Stimulated activated CD4-positive, alpha-beta T cell treated with anti-CD3 and anti-CD28 coated beads, Interleukin-1b, Interleukin-23, amount 100 ng/mL, for 48 hours (primary cell): ENCODE measurements at regions not wholly inside any gene's neighbourhood (a gene's known extent, or its start where the extent isn't known, plus 50 kb on each side); places are given as distances from the start of the nearest gene placed in this dataset.
"Not testable (repeated sequence)": the region's sequence is repeated elsewhere in the genome, so short reads cannot be mapped to it uniquely, and the experiment has no call there.

Experiments
- DNase-seq: peaks from one replicate; pipeline ENCODE4 v3.0.0-alpha.2; 2020

DNA sequence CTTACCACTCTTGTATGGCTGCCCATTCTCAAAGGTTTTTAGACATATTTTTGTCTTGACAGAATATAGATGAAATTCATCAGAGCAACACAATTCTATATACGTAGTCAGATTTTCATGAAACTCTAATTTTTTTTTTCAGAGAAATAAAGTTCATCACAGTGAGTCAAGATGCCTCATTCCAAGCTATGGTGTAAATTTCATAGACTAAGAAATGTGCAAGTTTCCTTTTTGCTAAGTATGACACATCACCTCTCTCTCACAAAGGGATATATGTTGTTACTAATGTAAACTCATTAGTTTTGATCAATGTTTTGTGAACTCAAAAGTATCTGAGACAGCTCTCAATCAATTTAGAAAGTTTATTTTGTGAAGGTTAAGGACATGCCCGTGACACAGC, 60.4 kb upstream of the ATXN3L start:
- DNase-seq: no peak

- not testable (repeated sequence) for DNase-seq
Observed at GRCh38 chrX:13378562-13379518, 59.0 kb upstream of the ATXN3L start.

GRCh38 chrX:13377550-13377934, 57.7 kb upstream of the ATXN3L start:
- DNase-seq: no peak

DNA sequence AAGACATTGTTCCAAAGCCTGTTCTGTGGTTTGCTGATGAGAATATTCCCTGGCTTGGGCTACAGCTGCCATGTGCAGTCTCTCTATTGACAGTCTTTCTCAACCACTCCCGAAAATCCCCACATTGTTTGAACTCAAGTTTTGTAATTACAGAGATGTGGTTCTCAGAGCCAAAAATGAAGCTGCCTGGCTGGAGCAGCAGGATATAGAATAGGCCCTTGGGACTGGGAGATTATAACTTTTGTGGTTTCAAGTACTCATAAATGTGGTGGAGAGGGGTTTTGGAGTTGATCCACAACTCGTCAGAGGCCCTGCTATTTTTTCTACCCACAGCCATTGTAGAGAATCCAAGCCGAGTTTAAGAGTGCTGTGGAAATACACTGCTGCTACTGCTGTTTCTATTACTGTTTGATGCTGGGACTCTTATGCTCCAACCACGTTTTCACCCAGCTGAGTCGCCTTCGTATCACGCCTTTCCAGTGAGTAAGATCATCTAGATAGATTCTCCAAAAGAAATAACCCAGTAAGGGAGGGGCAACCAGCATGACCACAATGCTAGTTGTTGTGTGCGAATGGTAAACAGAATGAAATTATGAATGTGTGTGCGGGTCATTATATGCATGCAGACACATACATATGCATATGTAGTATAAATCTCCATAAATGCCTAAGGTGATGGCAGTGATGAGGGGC, 57.1 kb upstream of the ATXN3L start:
- peak; percentile 10 for DNase-seq

GRCh38 chrX:13375596-13375995, 55.7 kb upstream of the ATXN3L start:
- DNase-seq: not testable (repeated sequence)

- no peak for DNase-seq
Observed at GRCh38 chrX:13374364-13374763, 54.5 kb upstream of the ATXN3L start.

DNA sequence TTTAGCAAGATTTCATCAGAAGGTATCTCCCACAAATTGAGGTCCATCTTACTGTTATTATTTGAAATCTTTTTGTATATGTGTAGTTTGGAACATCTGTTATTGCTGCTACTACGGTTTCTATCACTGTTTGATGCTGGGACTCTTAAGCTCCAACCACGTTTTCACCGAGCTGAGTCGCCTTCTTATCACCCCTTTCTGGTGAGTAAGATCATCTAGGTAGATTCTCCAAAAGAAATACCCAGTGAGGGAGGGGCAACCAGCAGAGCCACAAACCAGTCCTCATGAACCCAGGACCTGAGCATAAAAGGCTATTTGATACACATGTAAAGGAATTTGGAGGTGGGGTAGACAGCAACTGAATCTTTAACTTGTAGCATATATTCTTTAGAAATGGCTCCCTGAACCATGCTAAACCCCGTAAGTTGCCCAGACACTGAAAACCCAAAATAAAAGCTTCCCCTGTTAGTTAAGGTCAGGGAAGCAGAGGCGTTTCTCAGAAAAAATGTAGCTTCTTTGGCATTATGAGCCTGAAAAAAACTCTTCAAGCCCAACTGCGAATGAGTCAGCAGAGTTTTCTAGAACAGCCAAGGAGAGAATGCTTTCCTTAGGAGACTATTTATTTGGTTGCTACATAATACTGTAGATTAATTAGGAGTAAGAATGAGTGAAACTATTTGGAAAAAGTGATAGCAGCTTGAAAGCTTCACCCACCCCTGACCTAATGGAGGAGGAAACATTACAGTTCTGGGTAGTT, 53.8 kb upstream of the ATXN3L start:
- peak; percentile 8 for DNase-seq

DNA sequence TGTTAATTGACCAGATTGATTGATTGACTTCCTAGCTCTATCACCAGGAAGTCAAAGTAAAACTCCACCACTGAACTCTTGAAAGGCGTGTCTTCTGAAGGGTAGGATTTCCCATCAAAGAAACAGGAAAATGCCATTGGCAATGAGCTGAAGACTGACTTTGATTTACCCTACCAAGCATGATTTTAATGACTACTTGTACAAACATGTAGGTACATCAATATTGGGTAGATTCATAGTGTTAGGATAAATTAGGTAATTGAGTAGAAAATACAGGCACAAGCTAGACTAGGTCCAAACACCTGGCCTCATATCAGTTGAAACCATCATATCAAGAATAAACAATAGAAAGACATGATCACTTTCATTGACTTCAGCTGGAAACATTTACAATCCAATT, 53.2 kb upstream of the ATXN3L start:
- DNase-seq: no peak

DNA sequence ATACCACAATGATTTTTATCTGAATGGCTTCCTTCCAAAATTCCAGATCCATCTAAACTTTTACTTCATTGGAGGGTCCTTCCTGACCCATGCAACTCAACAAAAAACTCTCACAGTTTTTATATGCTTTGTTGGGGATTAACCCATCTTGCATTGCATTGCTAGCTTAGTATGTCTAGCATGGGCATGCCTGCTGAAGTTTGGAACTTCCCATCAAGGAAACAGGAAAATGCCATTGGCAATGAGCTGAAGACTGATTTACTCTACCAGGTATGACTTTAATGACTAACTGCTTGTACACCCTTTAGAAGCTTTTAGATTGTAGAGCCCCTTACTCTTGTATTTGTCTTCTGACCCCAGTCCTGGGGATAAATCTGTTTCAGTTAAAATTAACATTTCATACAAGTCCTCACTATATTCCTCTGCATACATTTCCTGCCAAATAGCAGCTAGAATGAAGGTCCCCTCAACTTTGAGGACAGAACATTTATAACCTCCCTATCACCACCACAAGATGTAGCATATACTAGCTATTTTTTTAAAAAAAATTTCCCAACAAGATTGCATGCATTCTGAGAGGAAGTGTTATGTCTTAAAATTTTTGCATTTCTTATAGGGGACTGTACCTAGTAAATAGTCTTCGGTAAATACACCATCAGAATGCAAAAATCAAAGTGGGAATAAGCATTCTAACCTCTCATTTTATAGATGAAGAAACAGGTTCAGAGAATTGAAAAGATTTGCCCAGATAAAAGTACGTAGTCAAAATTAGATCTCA, 52.5 kb upstream of the ATXN3L start:
- no peak for DNase-seq

GRCh38 chrX:13371186-13371585, 51.3 kb upstream of the ATXN3L start:
- DNase-seq: no peak

GRCh38 chrX:13370713-13371112, 50.9 kb upstream of the ATXN3L start:
- DNase-seq: no peak
